AG04450 (cell line): ENCODE measurements at regions not wholly inside any gene's neighbourhood (a gene's known extent, or its start where the extent isn't known, plus 50 kb on each side); places are given as distances from the start of the nearest gene placed in this dataset.

Source experiments
- CTCF ChIA-PET: fragments of 300-600, 350-600 bp; formaldehyde crosslinking; extraction: SDS; loops from one replicate; lab custom pipeline; 2022; ENCODE audit warnings: antibody characterized with exemption, inconsistent platforms; lab: Charles Lee
- POLR2A ChIA-PET: fragments of 350-600 bp; formaldehyde crosslinking; extraction: SDS; loops from one replicate; lab custom pipeline; 2021; ENCODE audit warnings: antibody characterized with exemption, inconsistent platforms; lab: Yijun Ruan, JAX
- DNase-seq: peaks from one replicate; pipeline ENCODE4 v3.0.0-alpha.2; 2011; ENCODE audit warnings: low read depth, low spot score
- H3K27ac ChIP-seq: one replicate; pipeline ENCODE4 v1.5.1; 2012; ENCODE audit warnings: low read depth, low read length, control low read depth
- H3K27me3 ChIP-seq: one replicate; pipeline ENCODE4 v1.6.0; 2012; ENCODE audit warnings: low read length; ENCODE audit not compliant: control insufficient read depth, insufficient read depth
- H3K4me3 ChIP-seq: 2 replicates; pipeline ENCODE4 v1.5.1; 2011; ENCODE audit warnings: mild to moderate bottlenecking, low read depth, low read length, control low read depth
- H3K9me3 ChIP-seq: 2 replicates; pipeline ENCODE4 v1.5.1; 2012; ENCODE audit warnings: low read length; ENCODE audit not compliant: control insufficient read depth, insufficient read depth
- TF ChIP-seq, protein P1 (sequence below): IDR thresholded peaks from 2 replicates; pipeline ENCODE4 v1.5.1; 2011; ENCODE audit warnings: low read depth, low read length, control low read depth, inconsistent platforms

DNA sequence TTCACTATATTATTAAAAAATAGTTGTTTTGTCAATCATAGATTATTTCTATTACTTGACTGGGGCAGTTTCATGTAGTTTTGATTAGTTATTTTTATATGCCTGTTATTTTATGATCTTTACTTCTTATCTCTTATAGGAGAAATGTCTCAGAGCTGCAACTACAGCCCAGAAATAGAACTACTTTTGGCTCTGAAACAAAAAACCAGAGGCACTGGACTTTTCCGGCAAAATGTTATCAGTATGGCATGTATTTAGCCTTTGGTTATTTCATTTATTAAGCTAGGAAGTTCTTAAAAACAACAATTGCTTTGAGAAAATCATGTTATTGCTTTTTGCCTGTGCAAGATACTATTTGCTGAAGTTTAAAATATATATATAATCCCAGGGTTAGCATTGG, 566.5 kb downstream of the ANKRD50 start:
- CTCF ChIA-PET: no interaction called here
- POLR2A ChIA-PET: no interaction called here
- no peak for DNase-seq
- Histone ChIP-seq H3K9me3 (no peaks in the 10 kb centered on the region), H3K4me3 (no peak overlapping the region), H3K27ac (no peak overlapping the region), H3K27me3 (no peaks in the 10 kb centered on the region)
- TF ChIP-seq, protein P1, sequence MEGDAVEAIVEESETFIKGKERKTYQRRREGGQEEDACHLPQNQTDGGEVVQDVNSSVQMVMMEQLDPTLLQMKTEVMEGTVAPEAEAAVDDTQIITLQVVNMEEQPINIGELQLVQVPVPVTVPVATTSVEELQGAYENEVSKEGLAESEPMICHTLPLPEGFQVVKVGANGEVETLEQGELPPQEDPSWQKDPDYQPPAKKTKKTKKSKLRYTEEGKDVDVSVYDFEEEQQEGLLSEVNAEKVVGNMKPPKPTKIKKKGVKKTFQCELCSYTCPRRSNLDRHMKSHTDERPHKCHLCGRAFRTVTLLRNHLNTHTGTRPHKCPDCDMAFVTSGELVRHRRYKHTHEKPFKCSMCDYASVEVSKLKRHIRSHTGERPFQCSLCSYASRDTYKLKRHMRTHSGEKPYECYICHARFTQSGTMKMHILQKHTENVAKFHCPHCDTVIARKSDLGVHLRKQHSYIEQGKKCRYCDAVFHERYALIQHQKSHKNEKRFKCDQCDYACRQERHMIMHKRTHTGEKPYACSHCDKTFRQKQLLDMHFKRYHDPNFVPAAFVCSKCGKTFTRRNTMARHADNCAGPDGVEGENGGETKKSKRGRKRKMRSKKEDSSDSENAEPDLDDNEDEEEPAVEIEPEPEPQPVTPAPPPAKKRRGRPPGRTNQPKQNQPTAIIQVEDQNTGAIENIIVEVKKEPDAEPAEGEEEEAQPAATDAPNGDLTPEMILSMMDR: no peak

DNA sequence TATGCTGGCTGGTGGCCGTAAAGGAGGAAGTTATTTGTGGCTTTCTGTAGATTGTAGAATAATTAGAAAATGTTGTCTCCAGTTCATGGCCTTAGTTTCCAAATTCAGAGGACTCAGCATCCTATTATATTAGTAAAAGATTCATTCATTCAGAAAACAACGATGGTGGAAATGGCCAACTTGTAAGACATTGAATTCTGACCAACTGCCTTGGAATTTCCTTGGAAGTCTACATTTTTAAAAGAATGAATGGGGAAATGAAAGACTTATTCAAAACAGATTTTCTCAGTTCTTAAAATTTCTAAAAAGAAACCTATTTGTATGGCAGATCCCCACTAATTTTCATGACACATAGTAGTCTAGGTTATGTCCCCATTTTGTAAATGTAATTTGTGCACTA, 561.5 kb downstream of the ANKRD50 start:
- Histone ChIP-seq H3K9me3 (no peaks in the 10 kb centered on the region), H3K27me3 (no peaks in the 10 kb centered on the region), H3K4me3 (no peak overlapping the region), H3K27ac (no peak overlapping the region)
- TF ChIP-seq, protein P1: no peak
- POLR2A ChIA-PET: no interaction called here
- no peak for DNase-seq
- CTCF ChIA-PET: no interaction called here

DNA sequence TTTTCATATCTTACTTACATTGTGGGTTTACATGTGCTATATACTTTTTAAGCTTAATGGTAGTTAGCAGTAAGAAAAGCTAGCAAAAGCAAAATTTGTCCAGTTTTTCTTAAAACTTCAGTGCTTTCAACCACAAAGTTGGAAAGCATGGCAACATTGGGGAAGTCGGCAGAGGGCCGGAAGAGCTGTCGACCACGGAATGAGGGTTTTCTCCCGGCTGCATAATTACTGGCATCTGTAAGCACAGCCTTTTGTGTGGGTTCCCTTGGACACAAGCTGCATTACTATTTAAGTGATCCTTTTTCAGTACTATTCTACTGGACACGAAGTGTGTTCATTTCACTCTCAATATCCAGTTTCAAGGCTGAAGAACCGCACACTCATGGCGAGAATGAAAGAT, 560.4 kb downstream of the ANKRD50 start:
- Histone ChIP-seq H3K9me3 (no peaks in the 10 kb centered on the region), H3K27ac (no peak overlapping the region), H3K4me3 (no peak overlapping the region), H3K27me3 (no peaks in the 10 kb centered on the region)
- POLR2A ChIA-PET: no interaction called here
- no peak for DNase-seq
- TF ChIP-seq, protein P1: no peak
- CTCF ChIA-PET: interaction anchor here (1.3 kb wide), 1 partner anchor 51 kb away, joined by 3 read pairs; no protein-coding TSS in a partner anchor

DNA sequence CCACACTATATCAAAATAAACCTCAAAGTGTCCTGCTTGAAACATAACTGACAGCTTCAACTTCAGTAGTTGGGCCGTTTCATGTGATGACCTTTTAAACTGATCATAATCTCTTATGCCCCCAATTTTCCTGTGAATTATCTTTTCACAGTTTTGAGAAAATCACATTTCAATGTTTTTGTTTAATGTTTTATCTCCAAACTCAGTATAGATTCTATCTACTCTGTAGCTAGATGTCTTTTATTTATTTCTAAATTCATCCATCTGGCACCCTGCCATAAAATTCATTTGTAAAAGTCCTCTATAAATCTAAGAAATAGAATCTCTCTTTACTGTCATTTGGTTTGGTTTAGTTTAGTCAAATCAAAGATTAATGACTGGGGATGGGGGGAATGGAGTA, 557.3 kb downstream of the ANKRD50 start:
- CTCF ChIA-PET: no interaction called here
- POLR2A ChIA-PET: no interaction called here
- no peak for DNase-seq
- TF ChIP-seq, protein P1: no peak
- no peak overlapping the region for H3K27ac ChIP-seq
- no peaks in the 10 kb centered on the region for H3K9me3 ChIP-seq
- no peaks in the 10 kb centered on the region for H3K27me3 ChIP-seq
- no peak overlapping the region for H3K4me3 ChIP-seq

DNA sequence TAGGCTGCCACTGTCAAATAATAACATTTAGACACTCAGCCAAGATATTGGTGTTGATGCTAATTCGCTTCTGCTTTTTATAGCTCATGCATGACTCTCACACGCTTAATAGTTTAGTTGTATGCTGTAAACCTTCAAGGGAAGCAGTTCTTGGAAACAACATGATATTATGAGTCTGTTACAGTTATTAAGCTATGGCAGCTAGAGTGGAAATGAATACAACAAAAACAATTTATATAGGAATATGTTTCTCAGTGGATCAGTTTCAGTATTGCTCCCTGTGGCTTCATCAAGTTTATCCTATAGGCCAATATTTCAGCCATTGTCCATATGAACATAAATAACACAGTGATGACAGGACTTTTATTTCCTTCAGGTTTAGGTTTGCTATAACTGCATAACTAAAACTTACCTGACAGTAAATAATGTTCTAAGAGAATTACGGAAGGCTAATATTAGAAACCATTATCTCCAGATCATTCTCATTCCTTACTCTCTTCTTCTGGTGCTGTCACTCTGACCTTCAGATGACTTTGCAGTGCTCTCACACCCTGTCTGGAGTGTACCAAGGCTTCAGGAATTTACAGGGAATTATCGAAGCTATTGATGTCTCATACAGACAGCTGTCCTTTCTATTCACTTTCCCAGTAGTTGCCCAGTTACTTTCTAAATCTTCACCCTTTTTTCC, 555.0 kb downstream of the ANKRD50 start:
- POLR2A ChIA-PET: no interaction called here
- TF ChIP-seq, protein P1: no peak
- H3K27me3 ChIP-seq: no peaks in the 10 kb centered on the region
- no peak overlapping the region for H3K4me3 ChIP-seq
- CTCF ChIA-PET: no interaction called here
- no peaks in the 10 kb centered on the region for H3K9me3 ChIP-seq
- no peak overlapping the region for H3K27ac ChIP-seq
- no peak for DNase-seq
